ENCODE measurements at regions not wholly inside any gene's neighbourhood (a gene's known extent, or its start where the extent isn't known, plus 50 kb on each side); places are given as distances from the start of the nearest gene placed in this dataset.

DNA sequence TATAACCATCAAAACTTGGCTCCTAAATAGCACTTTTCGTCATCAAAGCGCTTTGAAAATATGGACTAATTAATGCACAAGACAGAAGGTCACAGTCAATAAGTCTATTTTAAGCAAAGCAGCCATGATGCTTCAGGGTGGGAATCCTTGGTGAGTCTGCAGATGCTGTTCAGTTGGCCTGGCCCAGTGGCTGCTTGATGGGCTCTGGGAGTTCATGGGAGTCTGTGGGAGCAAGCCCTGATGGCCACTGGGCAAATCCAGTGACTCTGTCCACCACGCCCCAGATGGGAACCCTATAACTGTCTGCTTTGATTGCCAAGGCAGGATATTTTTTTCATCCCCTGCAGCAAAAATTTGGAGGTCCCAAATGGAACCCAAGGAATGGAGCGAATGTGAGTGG, 95.7 kb upstream of the CTBP2 start:
- CTCF ChIA-PET = no interaction called here
- no peak for TF ChIP-seq JUN (IDR thresholded peaks at IDR 0.05; ENCODE audit: borderline replicate concordance, insufficient read depth, insufficient read length, low read depth)
- no peak for TF ChIP-seq POLR2AphosphoS5 (IDR thresholded peaks at IDR 0.05; ENCODE audit: insufficient read depth, low read depth, low read length)
- TF ChIP-seq, protein P1, sequence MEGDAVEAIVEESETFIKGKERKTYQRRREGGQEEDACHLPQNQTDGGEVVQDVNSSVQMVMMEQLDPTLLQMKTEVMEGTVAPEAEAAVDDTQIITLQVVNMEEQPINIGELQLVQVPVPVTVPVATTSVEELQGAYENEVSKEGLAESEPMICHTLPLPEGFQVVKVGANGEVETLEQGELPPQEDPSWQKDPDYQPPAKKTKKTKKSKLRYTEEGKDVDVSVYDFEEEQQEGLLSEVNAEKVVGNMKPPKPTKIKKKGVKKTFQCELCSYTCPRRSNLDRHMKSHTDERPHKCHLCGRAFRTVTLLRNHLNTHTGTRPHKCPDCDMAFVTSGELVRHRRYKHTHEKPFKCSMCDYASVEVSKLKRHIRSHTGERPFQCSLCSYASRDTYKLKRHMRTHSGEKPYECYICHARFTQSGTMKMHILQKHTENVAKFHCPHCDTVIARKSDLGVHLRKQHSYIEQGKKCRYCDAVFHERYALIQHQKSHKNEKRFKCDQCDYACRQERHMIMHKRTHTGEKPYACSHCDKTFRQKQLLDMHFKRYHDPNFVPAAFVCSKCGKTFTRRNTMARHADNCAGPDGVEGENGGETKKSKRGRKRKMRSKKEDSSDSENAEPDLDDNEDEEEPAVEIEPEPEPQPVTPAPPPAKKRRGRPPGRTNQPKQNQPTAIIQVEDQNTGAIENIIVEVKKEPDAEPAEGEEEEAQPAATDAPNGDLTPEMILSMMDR (IDR thresholded peaks at IDR 0.05; ENCODE audit: extremely low read depth in 1 of 2, insufficient read depth in 1 of 2, low read depth in 1 of 2, low read length in 2 of 2) = no peak
- TF ChIP-seq, protein P2, sequence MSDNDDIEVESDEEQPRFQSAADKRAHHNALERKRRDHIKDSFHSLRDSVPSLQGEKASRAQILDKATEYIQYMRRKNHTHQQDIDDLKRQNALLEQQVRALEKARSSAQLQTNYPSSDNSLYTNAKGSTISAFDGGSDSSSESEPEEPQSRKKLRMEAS (IDR thresholded peaks at IDR 0.05; ENCODE audit: insufficient read depth, insufficient read length) = no peak
- TF ChIP-seq POLR2A (IDR thresholded peaks at IDR 0.05; ENCODE audit: low read depth, low read length) = no peak
- TF ChIP-seq FOS (IDR thresholded peaks at IDR 0.05; ENCODE audit: borderline replicate concordance, insufficient read depth, low read length) = no peak
- no peak for TF ChIP-seq EZH2 (IDR thresholded peaks at IDR 0.05; ENCODE audit: borderline replicate concordance, low read depth, low read length, severe bottlenecking)
- no peak for TF ChIP-seq GATA2 (IDR thresholded peaks at IDR 0.05; ENCODE audit: insufficient read depth, insufficient read length, low read depth, low read length)
- no peak for TF ChIP-seq MYC (IDR thresholded peaks at IDR 0.05; ENCODE audit: low read depth, low read length)
- no peak overlapping the region for H3K4me3 ChIP-seq (replicated peaks in 1 of 3; ENCODE audit: insufficient read depth in 1 of 3, low read depth in 1 of 3, low read length in 3 of 3)
- POLR2A ChIA-PET = no interaction called here
- H3K27me3 ChIP-seq (ENCODE audit: control insufficient read depth in 2 of 2, insufficient read depth in 2 of 2, low read length in 2 of 2) = no peaks in the 10 kb centered on the region
- no TSS peak for BruUV-seq (replicated peaks)
- dilution Hi-C loops (cut with MboI; ENCODE audit: extremely low pct_ligation_motif_present, low sequenced_read_pairs) = no loop called here
- no peak for FAIRE-seq
- H3K79me2 ChIP-seq (ENCODE audit: control insufficient read depth, insufficient read depth, low read length) = no peaks in the 10 kb centered on the region
- H3K4me1 ChIP-seq (ENCODE audit: control insufficient read depth, extremely low read depth, insufficient read depth, low read length) = no peaks in the 10 kb centered on the region
- no peaks in the 10 kb centered on the region for H4K20me1 ChIP-seq (replicated peaks; ENCODE audit: control insufficient read depth, extremely low read depth, insufficient read depth, low read length)
- H2AFZ ChIP-seq (ENCODE audit: low read depth, low read length) = no peak overlapping the region
- no peaks in the 10 kb centered on the region for H3K36me3 ChIP-seq (ENCODE audit: control insufficient read depth in 2 of 2, extremely low read depth in 1 of 2, insufficient read depth in 2 of 2, low read length in 2 of 2)
- H3K27ac ChIP-seq (ENCODE audit: insufficient read depth, low read depth, low read length) = no peak overlapping the region
- no peak overlapping the region for H3K4me2 ChIP-seq (ENCODE audit: insufficient read depth, low read length)
- intact Hi-C loops (cut with micrococcal nuclease) = no loop called here
- no peaks in the 10 kb centered on the region for H3K9me3 ChIP-seq (replicated peaks; ENCODE audit: control insufficient read depth, insufficient read depth, low read length)
- no peak for DNase-seq (ENCODE audit: low read depth, low spot score)
- H3K9ac ChIP-seq (replicated peaks; ENCODE audit: extremely low read depth, insufficient read depth, low read length) = no peak overlapping the region
- H3K9me1 ChIP-seq (replicated peaks; ENCODE audit: control insufficient read depth, extremely low read depth, insufficient read depth, low read length) = no peaks in the 10 kb centered on the region
